Transverse colon (tissue), 4 donors: ENCODE measurements at regions not wholly inside any gene's neighbourhood (a gene's known extent, or its start where the extent isn't known, plus 50 kb on each side); places are given as distances from the start of the nearest gene placed in this dataset.
A peak's percentile ranks its signal among the peaks of the same experiment; 100 is the strongest.

Experiments used
- DNase-seq: peaks from one replicate; pipeline ENCODE4 v3.0.0-alpha.2; 2019
- H3K27ac ChIP-seq, 4 donors: fragments of 200-600 bp; sonication (generic); 2 replicates each; pipeline ENCODE4 v1.5.1; 2016 to 2018; ENCODE audit warnings: inconsistent platforms in 4 of 4
- H3K27me3 ChIP-seq: fragments of 200-600 bp; sonication (generic); 2 replicates; pipeline ENCODE4 v1.5.1; 2017; ENCODE audit warnings: inconsistent platforms
- H3K36me3 ChIP-seq, 4 donors: fragments of 200-600 bp; sonication (generic); 2 replicates each; pipeline ENCODE4 v1.5.1; 2017 to 2019; ENCODE audit warnings: inconsistent platforms in 4 of 4
- H3K4me1 ChIP-seq, 4 donors: fragments of 200-600 bp; sonication (generic); 2 replicates each; pipeline ENCODE4 v1.5.1; 2017 to 2020; ENCODE audit warnings: inconsistent platforms in 4 of 4
- H3K4me3 ChIP-seq, 4 donors: fragments of 200-600 bp; sonication (generic); 1 replicate in 1 of 4; 2 replicates in 3 of 4; pipeline versions ENCODE4 v1.5.1 to v1.6.1; 2017 to 2019; ENCODE audit warnings: inconsistent platforms in 4 of 4
- H3K9me3 ChIP-seq, 2 donors: fragments of 200-600 bp; sonication (generic); 2 replicates each; pipeline ENCODE4 v1.5.1; 2017 to 2019; ENCODE audit warnings: inconsistent platforms in 2 of 2
- EP300 ChIP-seq: sonication (generic); formaldehyde crosslinking; IDR thresholded peaks from one replicate; pipeline ENCODE4 v1.6.1; 2017; ENCODE audit warnings: antibody characterized with exemption, low read depth
- POLR2A ChIP-seq: fragments of 450-650 bp; IDR thresholded peaks from one replicate; pipeline ENCODE4 v1.6.1; 2016; ENCODE audit warnings: antibody characterized with exemption, mild to moderate bottlenecking, moderate library complexity
- POLR2AphosphoS5 ChIP-seq, 3 donors: sonication (generic); formaldehyde crosslinking; IDR thresholded peaks; one replicate each; pipeline ENCODE4 v1.6.1; 2016; ENCODE audit warnings: antibody characterized with exemption in 3 of 3
- WGBS, 2 donors: methylation state at CpG; one replicate each; pipeline ENCODE4 v1.1.5; 2018; ENCODE audit warnings: low coverage in 1 of 2; 5-methylcytosine and 5-hydroxymethylcytosine counted together
- in situ Hi-C, 4 donors: fragments of 200-750 bp; cut with MboI; loops; one replicate each; pipeline versions ENCODE4 v1.15.0 to v1.15.1; 2017; ENCODE audit warnings: low sequenced_read_pairs in 3 of 4, low pct_ligation_motif_present in 1 of 4, low pct_unique_long_range_greater_than_20kb in 1 of 4
- intact Hi-C: fragments of 100-400 bp; cut with DNase I; formaldehyde crosslinking; loops from one replicate; pipeline ENCODE4 v1.15.1; 2023; ENCODE audit warnings: low total_unique reads
- TF ChIP-seq, protein P1 (sequence below), 5 experiments: fragments of 200-600 bp in 3 of 5; fragments of 450-650 bp in 2 of 5; sonication (generic) in 3 of 5; IDR thresholded peaks; 1 replicate in 2 of 5; 2 replicates in 3 of 5; pipeline ENCODE4 v1.5.1; 2016 to 2017; ENCODE audit warnings: antibody characterized with exemption in 5 of 5, inconsistent platforms in 3 of 5, mild to moderate bottlenecking in 2 of 5, moderate library complexity in 1 of 5

- H3K4me1 ChIP-seq = no peaks in the 10 kb centered on the region
- no peaks in the 10 kb centered on the region for H3K27me3 ChIP-seq
- no peak overlapping the region for H3K4me3 ChIP-seq
- H3K9me3 ChIP-seq = no peaks in the 10 kb centered on the region
- intact Hi-C loops (no loop called here), in situ Hi-C loops (no loop called here)
- no peaks in the 10 kb centered on the region for H3K36me3 ChIP-seq
- H3K27ac ChIP-seq = peak overlapping the region; percentile 25 to 72 (median 66)
- TF ChIP-seq POLR2AphosphoS5 (IDR thresholded peaks at IDR 0.05) (peak in 2 of 3 donors; percentile 34 to 57), POLR2A (no peak)
- 52 to 56% methylated on average over 5 to 17 of the region's 17 CpGs for WGBS, 2 donors
- DNase-seq = peak; percentile 8
Observed at GRCh38 chr15:97791824-97792792, 168.4 kb upstream of the ARRDC4 start.

GRCh38 chr15:97804950-97805349 lies 155.6 kb upstream of the ARRDC4 start:
- no peaks in the 10 kb centered on the region for H3K27me3 ChIP-seq
- in situ Hi-C loops (no loop called here), intact Hi-C loops (no loop called here)
- no peak overlapping the region for H3K27ac ChIP-seq
- DNase-seq = no peak
- TF ChIP-seq, protein P1, sequence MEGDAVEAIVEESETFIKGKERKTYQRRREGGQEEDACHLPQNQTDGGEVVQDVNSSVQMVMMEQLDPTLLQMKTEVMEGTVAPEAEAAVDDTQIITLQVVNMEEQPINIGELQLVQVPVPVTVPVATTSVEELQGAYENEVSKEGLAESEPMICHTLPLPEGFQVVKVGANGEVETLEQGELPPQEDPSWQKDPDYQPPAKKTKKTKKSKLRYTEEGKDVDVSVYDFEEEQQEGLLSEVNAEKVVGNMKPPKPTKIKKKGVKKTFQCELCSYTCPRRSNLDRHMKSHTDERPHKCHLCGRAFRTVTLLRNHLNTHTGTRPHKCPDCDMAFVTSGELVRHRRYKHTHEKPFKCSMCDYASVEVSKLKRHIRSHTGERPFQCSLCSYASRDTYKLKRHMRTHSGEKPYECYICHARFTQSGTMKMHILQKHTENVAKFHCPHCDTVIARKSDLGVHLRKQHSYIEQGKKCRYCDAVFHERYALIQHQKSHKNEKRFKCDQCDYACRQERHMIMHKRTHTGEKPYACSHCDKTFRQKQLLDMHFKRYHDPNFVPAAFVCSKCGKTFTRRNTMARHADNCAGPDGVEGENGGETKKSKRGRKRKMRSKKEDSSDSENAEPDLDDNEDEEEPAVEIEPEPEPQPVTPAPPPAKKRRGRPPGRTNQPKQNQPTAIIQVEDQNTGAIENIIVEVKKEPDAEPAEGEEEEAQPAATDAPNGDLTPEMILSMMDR (IDR thresholded peaks at IDR 0.05) = no peak
- TF ChIP-seq POLR2AphosphoS5 (IDR thresholded peaks at IDR 0.05) = no peak
- TF ChIP-seq EP300 = no peak
- no peak for TF ChIP-seq POLR2A
- H3K36me3 ChIP-seq = no peaks in the 10 kb centered on the region
- no peak overlapping the region for H3K4me3 ChIP-seq
- no peaks in the 10 kb centered on the region for H3K9me3 ChIP-seq
- WGBS, 2 donors = 55 to 83% methylated on average over 1 to 3 of the region's 3 CpGs
- H3K4me1 ChIP-seq = no peaks in the 10 kb centered on the region

DNA sequence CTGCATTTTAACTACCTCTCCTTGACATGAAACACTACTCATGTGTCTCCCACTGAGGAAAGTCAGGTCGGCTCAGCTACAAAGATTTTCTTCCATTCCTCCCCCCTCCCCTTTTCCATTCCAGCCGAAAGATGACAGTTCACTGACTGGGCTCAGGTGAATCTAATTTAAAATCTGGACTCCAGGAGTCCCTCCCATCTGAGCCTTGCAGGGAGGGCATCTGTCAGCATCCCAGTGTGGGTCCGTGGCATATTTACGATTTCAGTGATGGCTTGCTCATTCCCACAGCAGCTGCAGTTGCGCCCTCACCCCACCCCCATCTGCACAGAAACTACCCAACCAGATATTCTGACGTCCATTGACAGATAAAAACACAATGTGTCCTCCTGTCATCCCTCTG lies 153.7 kb upstream of the ARRDC4 start:
- in situ Hi-C loops (no loop called here), intact Hi-C loops (no loop called here)
- no peak for DNase-seq
- Histone ChIP-seq H3K4me1 (no peaks in the 10 kb centered on the region), H3K27ac (no peak overlapping the region), H3K9me3 (no peaks in the 10 kb centered on the region), H3K4me3 (no peak overlapping the region), H3K27me3 (no peaks in the 10 kb centered on the region), H3K36me3 (no peaks in the 10 kb centered on the region)
- TF ChIP-seq, protein P1 (IDR thresholded peaks at IDR 0.05) = no peak
- no peak for TF ChIP-seq POLR2AphosphoS5 (IDR thresholded peaks at IDR 0.05)
- no peak for TF ChIP-seq EP300
- TF ChIP-seq POLR2A = no peak
- WGBS, 2 donors = 68 to 72% methylated on average over 4 to 6 of the region's 6 CpGs

DNA sequence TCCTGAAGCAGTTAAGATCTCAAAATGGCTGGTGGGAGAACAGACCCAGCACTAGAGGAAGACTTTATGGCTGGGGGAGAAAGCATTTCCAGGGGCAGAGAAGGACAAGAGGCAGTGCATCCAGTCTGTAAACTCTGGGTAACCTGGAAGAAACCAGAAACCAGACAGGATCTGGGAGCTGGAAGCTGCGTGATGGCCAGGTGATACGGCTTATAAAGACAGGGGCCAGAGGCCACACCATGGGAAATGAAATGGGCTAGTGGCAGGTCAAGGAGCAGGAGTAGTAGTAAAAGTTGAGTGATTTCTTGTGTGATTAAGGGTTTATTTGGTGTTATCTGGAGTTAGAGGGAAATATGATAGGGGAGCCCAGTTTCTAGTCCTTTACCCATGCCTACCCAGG lies 144.7 kb upstream of the ARRDC4 start:
- H3K4me3 ChIP-seq = no peak overlapping the region
- no peaks in the 10 kb centered on the region for H3K4me1 ChIP-seq
- H3K9me3 ChIP-seq = no peaks in the 10 kb centered on the region
- no peak overlapping the region for H3K27ac ChIP-seq
- intact Hi-C loops = no loop called here
- TF ChIP-seq EP300 = no peak
- TF ChIP-seq, protein P1 (IDR thresholded peaks at IDR 0.05) = no peak
- TF ChIP-seq POLR2AphosphoS5 (IDR thresholded peaks at IDR 0.05) = no peak
- no peak for TF ChIP-seq POLR2A
- H3K27me3 ChIP-seq = no peaks in the 10 kb centered on the region
- DNase-seq = no peak
- in situ Hi-C loops = no loop called here
- H3K36me3 ChIP-seq = no peaks in the 10 kb centered on the region
- WGBS, 2 donors = 58 to 71% methylated on average over 2 of the region's 2 CpGs
